ENCODE measurements at regions not wholly inside any gene's neighbourhood (a gene's known extent, or its start where the extent isn't known, plus 50 kb on each side); places are given as distances from the start of the nearest gene placed in this dataset.

DNA sequence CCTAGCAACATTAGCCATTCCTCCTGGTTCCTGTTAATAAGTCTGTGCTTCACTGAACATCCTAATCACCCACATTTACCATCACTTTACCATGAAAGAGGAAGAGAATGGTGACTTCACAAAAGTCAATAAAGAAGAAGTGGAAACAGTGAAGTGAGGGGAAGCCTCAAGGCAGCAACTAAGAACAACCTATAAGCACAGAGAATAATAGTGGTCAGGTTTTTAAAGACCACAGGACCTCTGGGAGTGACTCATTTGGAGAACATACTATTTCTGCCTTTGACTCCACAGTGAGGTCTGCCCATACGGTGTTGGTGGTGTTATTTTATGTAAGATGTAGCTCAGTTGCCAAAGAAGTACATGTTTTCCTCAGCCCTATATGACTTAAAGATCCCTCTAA lies 86.0 kb upstream of the TET2 start:
- H3K9me3 ChIP-seq, result no peaks in the 10 kb centered on the region
- no peak overlapping the region for H3K4me3 ChIP-seq
- no peaks in the 10 kb centered on the region for H3K36me3 ChIP-seq
- no peak for DNase-seq (ENCODE audit: low spot score in 2 of 2)
- intact Hi-C loops (cut with DNase I), result no loop called here
- no peak overlapping the region for H3K27ac ChIP-seq
- H3K27me3 ChIP-seq, result no peaks in the 10 kb centered on the region
- H3K4me1 ChIP-seq, result no peaks in the 10 kb centered on the region
- TF ChIP-seq, protein P1, sequence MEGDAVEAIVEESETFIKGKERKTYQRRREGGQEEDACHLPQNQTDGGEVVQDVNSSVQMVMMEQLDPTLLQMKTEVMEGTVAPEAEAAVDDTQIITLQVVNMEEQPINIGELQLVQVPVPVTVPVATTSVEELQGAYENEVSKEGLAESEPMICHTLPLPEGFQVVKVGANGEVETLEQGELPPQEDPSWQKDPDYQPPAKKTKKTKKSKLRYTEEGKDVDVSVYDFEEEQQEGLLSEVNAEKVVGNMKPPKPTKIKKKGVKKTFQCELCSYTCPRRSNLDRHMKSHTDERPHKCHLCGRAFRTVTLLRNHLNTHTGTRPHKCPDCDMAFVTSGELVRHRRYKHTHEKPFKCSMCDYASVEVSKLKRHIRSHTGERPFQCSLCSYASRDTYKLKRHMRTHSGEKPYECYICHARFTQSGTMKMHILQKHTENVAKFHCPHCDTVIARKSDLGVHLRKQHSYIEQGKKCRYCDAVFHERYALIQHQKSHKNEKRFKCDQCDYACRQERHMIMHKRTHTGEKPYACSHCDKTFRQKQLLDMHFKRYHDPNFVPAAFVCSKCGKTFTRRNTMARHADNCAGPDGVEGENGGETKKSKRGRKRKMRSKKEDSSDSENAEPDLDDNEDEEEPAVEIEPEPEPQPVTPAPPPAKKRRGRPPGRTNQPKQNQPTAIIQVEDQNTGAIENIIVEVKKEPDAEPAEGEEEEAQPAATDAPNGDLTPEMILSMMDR (IDR thresholded peaks at IDR 0.05), result no peak

DNA sequence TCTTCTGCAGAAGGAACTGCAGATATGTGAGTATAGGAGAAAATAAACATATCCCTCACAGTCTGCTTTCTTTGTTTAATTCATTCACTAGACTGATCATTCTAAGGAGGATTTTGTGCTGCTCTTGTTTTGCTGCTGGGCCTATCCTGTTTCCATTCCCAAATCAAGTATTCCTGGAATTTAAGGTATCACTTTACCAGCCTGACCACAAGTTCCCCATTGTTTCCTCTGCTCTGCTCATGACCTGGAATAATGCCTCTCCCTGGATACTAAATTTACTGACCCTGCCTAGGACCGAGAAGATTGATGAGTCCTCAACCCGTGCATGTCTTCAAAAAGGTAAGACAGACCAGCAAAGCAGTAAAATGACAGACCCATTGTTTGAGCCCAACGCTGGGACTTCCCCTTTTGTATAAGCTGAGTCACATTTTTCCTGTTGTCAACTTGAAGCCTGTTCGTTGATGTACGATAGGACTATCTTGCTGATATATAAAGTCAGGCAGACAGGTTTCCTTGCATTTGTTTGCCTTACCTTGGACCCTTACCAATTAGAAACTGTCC lies 85.5 kb upstream of the TET2 start:
- TF ChIP-seq, protein P1 (IDR thresholded peaks at IDR 0.05), result no peak
- no peaks in the 10 kb centered on the region for H3K36me3 ChIP-seq
- H3K27ac ChIP-seq, result no peak overlapping the region
- intact Hi-C loops (cut with DNase I), result no loop called here
- no peaks in the 10 kb centered on the region for H3K4me1 ChIP-seq
- no peak overlapping the region for H3K4me3 ChIP-seq
- no peaks in the 10 kb centered on the region for H3K27me3 ChIP-seq
- no peaks in the 10 kb centered on the region for H3K9me3 ChIP-seq
- DNase-seq (ENCODE audit: low spot score in 2 of 2), result no peak

DNA sequence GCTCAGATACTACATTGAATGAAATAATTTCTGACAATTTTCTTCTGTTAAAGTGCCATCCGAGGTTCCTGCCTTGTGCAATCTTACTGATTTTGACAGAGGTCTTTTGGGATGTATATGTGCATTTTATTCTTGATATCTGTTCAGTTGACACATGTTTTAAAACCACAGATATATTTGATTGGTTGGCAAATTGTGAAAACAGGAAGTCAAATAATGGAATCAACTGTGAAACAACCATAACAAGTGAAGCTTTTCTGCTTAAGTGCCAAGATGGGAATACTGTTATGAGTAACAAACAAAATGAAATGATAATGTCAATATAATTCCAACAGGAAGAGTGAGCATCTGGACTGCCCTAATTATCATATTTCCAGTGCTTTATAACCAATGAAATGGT lies 84.9 kb upstream of the TET2 start:
- H3K27me3 ChIP-seq, result no peaks in the 10 kb centered on the region
- H3K36me3 ChIP-seq, result no peaks in the 10 kb centered on the region
- intact Hi-C loops (cut with DNase I), result no loop called here
- no peak overlapping the region for H3K27ac ChIP-seq
- no peaks in the 10 kb centered on the region for H3K4me1 ChIP-seq
- H3K4me3 ChIP-seq, result no peak overlapping the region
- no peak for DNase-seq (ENCODE audit: low spot score in 2 of 2)
- TF ChIP-seq, protein P1 (IDR thresholded peaks at IDR 0.05), result no peak
- H3K9me3 ChIP-seq, result no peaks in the 10 kb centered on the region

DNA sequence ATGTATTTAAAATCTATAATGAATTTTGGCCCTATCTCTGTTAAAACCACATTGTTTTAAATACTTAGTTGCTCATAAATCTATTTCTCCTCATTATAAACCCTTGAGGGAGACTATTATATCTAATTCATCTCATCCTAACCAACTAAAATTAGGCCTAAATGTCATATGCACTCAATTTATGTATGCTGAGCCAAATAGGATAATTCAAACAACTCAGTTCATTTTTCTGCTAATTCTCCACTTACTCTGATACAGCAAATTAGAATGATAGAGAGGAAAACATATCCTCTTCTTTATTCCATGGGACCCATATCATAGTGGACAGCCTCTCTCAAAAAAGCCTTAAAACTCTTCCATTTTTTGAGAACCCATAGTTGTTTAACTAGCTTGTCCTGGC lies 80.3 kb upstream of the TET2 start:
- intact Hi-C loops (cut with DNase I), result no loop called here
- Histone ChIP-seq H3K36me3 (no peaks in the 10 kb centered on the region), H3K4me1 (no peaks in the 10 kb centered on the region), H3K4me3 (no peak overlapping the region), H3K9me3 (no peaks in the 10 kb centered on the region), H3K27ac (no peak overlapping the region), H3K27me3 (no peaks in the 10 kb centered on the region)
- DNase-seq (ENCODE audit: low spot score in 2 of 2), result no peak
- TF ChIP-seq, protein P1 (IDR thresholded peaks at IDR 0.05), result no peak

DNA sequence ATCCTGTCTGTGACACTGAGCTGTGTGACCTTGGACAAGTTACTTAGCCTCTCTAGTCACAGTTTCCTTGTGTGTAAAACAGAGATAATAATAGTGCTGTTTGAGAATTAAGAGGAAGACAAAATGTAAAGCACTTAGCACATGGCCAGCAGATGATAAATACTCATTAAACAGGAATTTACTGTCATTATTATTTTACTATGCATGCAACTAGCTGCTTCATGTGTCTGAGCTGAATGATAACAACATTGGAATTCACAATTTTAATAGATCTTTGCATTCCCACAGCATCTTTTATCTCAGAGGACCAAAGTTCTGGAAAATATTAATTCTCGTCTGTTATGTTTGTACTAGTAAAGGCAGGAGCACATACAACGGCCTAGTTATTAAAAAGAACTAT lies 79.2 kb upstream of the TET2 start:
- intact Hi-C loops (cut with DNase I), result no loop called here
- DNase-seq (ENCODE audit: low spot score in 2 of 2), result no peak
- TF ChIP-seq, protein P1 (IDR thresholded peaks at IDR 0.05), result no peak

DNA sequence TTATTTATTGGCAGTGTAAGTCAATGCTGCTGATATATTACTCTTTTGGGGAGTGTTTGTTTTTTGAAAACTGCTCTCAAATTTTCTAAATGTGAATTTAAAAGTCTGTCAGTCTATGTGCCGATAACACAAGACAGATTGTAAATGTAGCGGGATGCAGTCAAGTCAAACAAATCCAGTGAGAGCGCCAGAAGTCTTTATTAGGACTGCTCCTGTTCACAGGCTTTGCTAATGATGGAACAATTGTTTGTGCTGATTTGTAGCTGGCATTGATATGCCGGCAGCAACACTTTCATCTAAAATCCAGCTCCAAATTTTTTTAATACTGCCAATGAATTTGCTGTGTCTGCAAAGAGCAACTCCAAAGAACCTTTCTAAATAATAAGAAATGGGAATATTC lies 78.7 kb upstream of the TET2 start:
- no peaks in the 10 kb centered on the region for H3K27me3 ChIP-seq
- H3K27ac ChIP-seq, result no peak overlapping the region
- H3K4me3 ChIP-seq, result no peak overlapping the region
- H3K36me3 ChIP-seq, result no peaks in the 10 kb centered on the region
- H3K9me3 ChIP-seq, result no peaks in the 10 kb centered on the region
- intact Hi-C loops (cut with DNase I), result no loop called here
- TF ChIP-seq, protein P1 (IDR thresholded peaks at IDR 0.05), result no peak
- DNase-seq (ENCODE audit: low spot score in 2 of 2), result no peak
- H3K4me1 ChIP-seq, result no peaks in the 10 kb centered on the region

More for the DNA sequence above, 79.2 kb upstream of the TET2 start:
- Histone ChIP-seq H3K4me3 (no peak overlapping the region), H3K4me1 (no peaks in the 10 kb centered on the region), H3K27ac (no peak overlapping the region), H3K9me3 (no peaks in the 10 kb centered on the region), H3K27me3 (no peaks in the 10 kb centered on the region), H3K36me3 (no peaks in the 10 kb centered on the region)
